HEK293 (cell line): ENCODE measurements at regions not wholly inside any gene's neighbourhood (a gene's known extent, or its start where the extent isn't known, plus 50 kb on each side); places are given as distances from the start of the nearest gene placed in this dataset.

Experiments used
- CTCF ChIA-PET: fragments of 350-600 bp; formaldehyde crosslinking; extraction: SDS; loops from one replicate; lab custom pipeline; 2021; ENCODE audit warnings: antibody characterized with exemption; lab: Yijun Ruan, JAX
- POLR2A ChIA-PET: fragments of 300-600 bp; formaldehyde crosslinking; extraction: SDS; loops from one replicate; lab custom pipeline; 2020; ENCODE audit warnings: antibody characterized with exemption, inconsistent platforms; lab: Yijun Ruan, JAX
- H3K27ac ChIP-seq: fragments of 200-500 bp; sonication (Bioruptor generic); 2 replicates; pipeline ENCODE4 v1.5.1; 2014; ENCODE audit warnings: low read depth, low read length, control low read depth, inconsistent platforms; ENCODE audit errors: extremely low read depth
- H3K36me3 ChIP-seq, 2 experiments: fragments of 200-500 bp in 1 of 2; sonication (Bioruptor generic) in 1 of 2; 1 replicate in 1 of 2; 2 replicates in 1 of 2; pipeline ENCODE4 v1.5.1; 2014 to 2017; ENCODE audit warnings: inconsistent platforms in 2 of 2, low read length in 2 of 2; ENCODE audit not compliant: control insufficient read depth in 2 of 2, insufficient read depth in 1 of 2
- H3K4me1 ChIP-seq: fragments of 200-500 bp; sonication (Bioruptor generic); 2 replicates; pipeline ENCODE4 v1.5.1; 2014; ENCODE audit warnings: mild to moderate bottlenecking, low read length, inconsistent platforms; ENCODE audit not compliant: control insufficient read depth, insufficient read depth
- H3K4me3 ChIP-seq: 2 replicates; pipeline ENCODE4 v1.5.1; 2011; ENCODE audit warnings: low read depth, mild to moderate bottlenecking, control low read depth, low read length, moderate library complexity
- H3K9me3 ChIP-seq: fragments of 200-500 bp; sonication (Bioruptor generic); 2 replicates; pipeline ENCODE4 v1.5.1; 2014; ENCODE audit warnings: low read depth, low read length, inconsistent platforms; ENCODE audit not compliant: control insufficient read depth, insufficient read depth
- BCL11B ChIP-seq: fragments of 450-650 bp; formaldehyde crosslinking; IDR thresholded peaks from 2 replicates; pipeline ENCODE4 v1.5.1; 2016; ENCODE audit warnings: low read depth, missing biosample characterization, missing genetic modification characterization
- KLF8 ChIP-seq: fragments of 450-650 bp; formaldehyde crosslinking; IDR thresholded peaks from 2 replicates; pipeline ENCODE4 v1.5.1; 2016; ENCODE audit warnings: missing biosample characterization, missing genetic modification characterization
- PRDM1 ChIP-seq: fragments of 450-650 bp; formaldehyde crosslinking; IDR thresholded peaks from 2 replicates; pipeline ENCODE4; 2016; ENCODE audit warnings: missing biosample characterization, missing genetic modification characterization
- SCRT1 ChIP-seq: fragments of 450-650 bp; formaldehyde crosslinking; IDR thresholded peaks from 2 replicates; pipeline ENCODE4 v1.5.1; 2016; ENCODE audit warnings: missing biosample characterization, missing genetic modification characterization, borderline replicate concordance
- SETDB1 ChIP-seq: IDR thresholded peaks from one replicate; pipeline ENCODE4 v1.6.1; 2017; ENCODE audit warnings: mild to moderate bottlenecking, low read length, moderate library complexity, mixed read lengths; ENCODE audit not compliant: insufficient read length
- SP7 ChIP-seq: fragments of 450-650 bp; formaldehyde crosslinking; IDR thresholded peaks from 2 replicates; pipeline ENCODE4 v1.5.1; 2016; ENCODE audit warnings: missing biosample characterization, missing genetic modification characterization
- ZFP69B ChIP-seq: fragments of 450-650 bp; formaldehyde crosslinking; IDR thresholded peaks from 2 replicates; pipeline ENCODE4 v1.5.1; 2016; ENCODE audit warnings: missing biosample characterization, missing genetic modification characterization
- ZNF10 ChIP-seq: fragments of 450-650 bp; formaldehyde crosslinking; IDR thresholded peaks from 2 replicates; pipeline ENCODE4 v1.5.1; 2017; ENCODE audit warnings: missing biosample characterization, missing genetic modification characterization
- ZNF114 ChIP-seq: fragments of 450-650 bp; formaldehyde crosslinking; IDR thresholded peaks from 2 replicates; pipeline ENCODE4 v1.5.0; 2017; ENCODE audit warnings: missing biosample characterization, missing genetic modification characterization
- ZNF148 ChIP-seq: fragments of 450-650 bp; formaldehyde crosslinking; IDR thresholded peaks from 2 replicates; pipeline ENCODE4 v1.5.0; 2017; ENCODE audit warnings: missing biosample characterization, missing genetic modification characterization, borderline replicate concordance
- ZNF155 ChIP-seq: fragments of 450-650 bp; formaldehyde crosslinking; IDR thresholded peaks from 2 replicates; pipeline ENCODE4 v1.5.1; 2016; ENCODE audit warnings: missing biosample characterization, missing genetic modification characterization
- ZNF2 ChIP-seq: fragments of 450-650 bp; formaldehyde crosslinking; IDR thresholded peaks from 2 replicates; pipeline ENCODE4 v1.5.1; 2016; ENCODE audit warnings: missing biosample characterization, missing genetic modification characterization
- ZNF274 ChIP-seq, 2 experiments: fragments of 200-500 bp in 1 of 2; fragments of 450-650 bp in 1 of 2; sonication (Bioruptor generic) in 1 of 2; formaldehyde crosslinking in 1 of 2; IDR thresholded peaks; 2 replicates each; pipeline versions ENCODE4 v1.5.1 to v1.6.1; 2014 to 2016; ENCODE audit warnings: borderline replicate concordance in 1 of 2, inconsistent platforms in 1 of 2, low read length in 1 of 2, missing biosample characterization in 1 of 2, missing genetic modification characterization in 1 of 2
- ZNF292 ChIP-seq: fragments of 450-650 bp; formaldehyde crosslinking; IDR thresholded peaks from 2 replicates; pipeline ENCODE4 v1.5.1; 2016; ENCODE audit warnings: low read depth, missing biosample characterization, missing genetic modification characterization, borderline replicate concordance
- ZNF302 ChIP-seq: fragments of 450-650 bp; formaldehyde crosslinking; IDR thresholded peaks from 2 replicates; pipeline ENCODE4 v1.5.1; 2016; ENCODE audit warnings: missing biosample characterization, missing genetic modification characterization, low read depth
- ZNF324 ChIP-seq: fragments of 450-650 bp; formaldehyde crosslinking; IDR thresholded peaks from 2 replicates; pipeline ENCODE4 v1.5.1; 2016; ENCODE audit warnings: missing biosample characterization, missing genetic modification characterization
- ZNF335 ChIP-seq: fragments of 450-650 bp; formaldehyde crosslinking; conservative IDR thresholded peaks from 2 replicates; pipeline ENCODE4 v1.5.1; 2016; ENCODE audit warnings: missing biosample characterization, missing genetic modification characterization
- ZNF473 ChIP-seq: fragments of 450-650 bp; formaldehyde crosslinking; IDR thresholded peaks from 2 replicates; pipeline ENCODE4 v1.5.1; 2017; ENCODE audit warnings: missing biosample characterization, missing genetic modification characterization
- ZNF513 ChIP-seq: fragments of 450-650 bp; IDR thresholded peaks from 2 replicates; pipeline ENCODE4 v1.5.1; 2018; ENCODE audit warnings: missing biosample characterization, missing genetic modification characterization
- ZNF555 ChIP-seq: fragments of 450-650 bp; formaldehyde crosslinking; conservative IDR thresholded peaks from 2 replicates; pipeline ENCODE4 v1.5.1; 2017; ENCODE audit warnings: missing biosample characterization, mild to moderate bottlenecking, missing genetic modification characterization, inconsistent platforms
- ZNF558 ChIP-seq: fragments of 450-650 bp; formaldehyde crosslinking; IDR thresholded peaks from 2 replicates; pipeline ENCODE4 v1.5.1; 2016; ENCODE audit warnings: missing biosample characterization, missing genetic modification characterization
- ZNF645 ChIP-seq: fragments of 450-650 bp; formaldehyde crosslinking; IDR thresholded peaks from 2 replicates; pipeline ENCODE4; 2016; ENCODE audit warnings: missing biosample characterization, missing genetic modification characterization
- ZNF677 ChIP-seq: fragments of 450-650 bp; IDR thresholded peaks from 2 replicates; pipeline ENCODE4 v1.5.0; 2018; ENCODE audit warnings: missing biosample characterization, mild to moderate bottlenecking, missing genetic modification characterization, moderate library complexity
- ZNF768 ChIP-seq: fragments of 450-650 bp; formaldehyde crosslinking; IDR thresholded peaks from 2 replicates; pipeline ENCODE4 v1.5.1; 2018; ENCODE audit warnings: missing biosample characterization, mild to moderate bottlenecking, missing genetic modification characterization
- ZNF843 ChIP-seq: fragments of 450-650 bp; formaldehyde crosslinking; IDR thresholded peaks from 2 replicates; pipeline ENCODE4 v1.5.1; 2016; ENCODE audit warnings: missing biosample characterization, missing genetic modification characterization
- ZSCAN16 ChIP-seq: fragments of 450-650 bp; formaldehyde crosslinking; IDR thresholded peaks from 2 replicates; pipeline ENCODE4 v1.5.1; 2016; ENCODE audit warnings: missing biosample characterization, missing genetic modification characterization
- ZSCAN30 ChIP-seq: fragments of 450-650 bp; IDR thresholded peaks from 2 replicates; pipeline ENCODE4 v1.5.1; 2018; ENCODE audit warnings: missing biosample characterization, mild to moderate bottlenecking, missing genetic modification characterization, moderate library complexity
- TF ChIP-seq, protein P1 (sequence below): fragments of 450-650 bp; IDR thresholded peaks from 2 replicates; pipeline ENCODE4 v1.5.1; 2018; ENCODE audit warnings: missing biosample characterization, mild to moderate bottlenecking, missing genetic modification characterization

GRCh38 chr12:115402443-115403180, 718.6 kb upstream of the TBX3 start (continued):
- TF ChIP-seq SP7 (tag by site-specific recombination): no peak
- no peak for TF ChIP-seq ZNF645 (tag by site-specific recombination)
- no peak for TF ChIP-seq ZNF148 (tag by site-specific recombination)

DNA sequence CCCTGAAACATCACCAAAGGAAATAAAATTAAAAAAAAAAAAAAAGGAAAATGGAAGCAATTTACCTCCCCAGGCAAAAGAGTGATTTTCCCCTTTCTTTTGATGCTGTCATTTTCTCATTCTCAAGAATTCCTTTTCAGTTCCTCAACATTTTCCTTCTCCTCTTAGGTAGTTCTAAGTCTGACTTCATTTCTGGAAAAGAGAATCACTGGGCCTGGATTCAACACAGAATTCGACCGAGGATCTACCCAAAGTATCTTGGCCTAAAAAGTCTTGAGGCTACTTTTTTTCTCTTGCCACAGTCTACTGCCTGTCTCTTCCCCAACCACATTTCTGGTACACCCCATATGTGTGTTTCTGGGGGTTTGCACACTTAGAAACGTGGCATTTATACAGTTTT, 717.8 kb upstream of the TBX3 start:
- H3K4me3 ChIP-seq: no peak overlapping the region
- H3K9me3 ChIP-seq: no peaks in the 10 kb centered on the region
- no peak overlapping the region for H3K27ac ChIP-seq
- TF ChIP-seq, protein P1, sequence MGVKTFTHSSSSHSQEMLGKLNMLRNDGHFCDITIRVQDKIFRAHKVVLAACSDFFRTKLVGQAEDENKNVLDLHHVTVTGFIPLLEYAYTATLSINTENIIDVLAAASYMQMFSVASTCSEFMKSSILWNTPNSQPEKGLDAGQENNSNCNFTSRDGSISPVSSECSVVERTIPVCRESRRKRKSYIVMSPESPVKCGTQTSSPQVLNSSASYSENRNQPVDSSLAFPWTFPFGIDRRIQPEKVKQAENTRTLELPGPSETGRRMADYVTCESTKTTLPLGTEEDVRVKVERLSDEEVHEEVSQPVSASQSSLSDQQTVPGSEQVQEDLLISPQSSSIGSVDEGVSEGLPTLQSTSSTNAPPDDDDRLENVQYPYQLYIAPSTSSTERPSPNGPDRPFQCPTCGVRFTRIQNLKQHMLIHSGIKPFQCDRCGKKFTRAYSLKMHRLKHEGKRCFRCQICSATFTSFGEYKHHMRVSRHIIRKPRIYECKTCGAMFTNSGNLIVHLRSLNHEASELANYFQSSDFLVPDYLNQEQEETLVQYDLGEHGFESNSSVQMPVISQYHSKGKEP: no peak
- TF ChIP-seq ZNF155 (no peak), ZNF768 (tag by site-specific recombination) (no peak), ZNF335 (tag by site-specific recombination) (no peak), ZNF302 (tag by site-specific recombination) (no peak), ZNF324 (tag by site-specific recombination) (no peak), SETDB1 (no peak), BCL11B (tag by site-specific recombination) (no peak), ZNF292 (no peak), ZFP69B (tag by site-specific recombination) (no peak)
- H3K36me3 ChIP-seq: no peaks in the 10 kb centered on the region
- ChIA-PET POLR2A (no interaction called here), CTCF (no interaction called here)
- 0 out of 2 replicates have a peak, but pooled peaks cover 2% of the 10 kb centered on the region for H3K4me1 ChIP-seq

- no peak overlapping the region for H3K27ac ChIP-seq
- ChIA-PET POLR2A (no interaction called here), CTCF (no interaction called here)
- no peaks in the 10 kb centered on the region for H3K9me3 ChIP-seq
- no peaks in the 10 kb centered on the region for H3K36me3 ChIP-seq
- no peak overlapping the region for H3K4me3 ChIP-seq
- 0 out of 2 replicates have a peak, but pooled peaks cover 2% of the 10 kb centered on the region for H3K4me1 ChIP-seq
- no peak for TF ChIP-seq ZSCAN16 (tag by site-specific recombination)
- TF ChIP-seq ZNF558 (tag by site-specific recombination): no peak
- TF ChIP-seq ZNF473: no peak
- TF ChIP-seq KLF8: no peak
- TF ChIP-seq ZNF114 (tag by site-specific recombination): no peak
- TF ChIP-seq ZNF10: no peak
- no peak for TF ChIP-seq ZNF843 (tag by site-specific recombination)
- TF ChIP-seq ZNF274 (IDR thresholded peaks at IDR 0.05; ENCODE audit: low read length): no peak
- no peak for TF ChIP-seq ZNF274 (tag by site-specific recombination; IDR thresholded peaks at IDR 0.05; ENCODE audit: borderline replicate concordance)
- TF ChIP-seq ZNF302 (tag by site-specific recombination): no peak
- no peak for TF ChIP-seq PRDM1
- TF ChIP-seq ZNF677: no peak
- no peak for TF ChIP-seq ZNF2 (tag by site-specific recombination)
- no peak for TF ChIP-seq ZSCAN30 (tag by site-specific recombination)
- TF ChIP-seq ZNF555 (tag by site-specific recombination): no peak
- no peak for TF ChIP-seq ZNF513
- no peak for TF ChIP-seq SCRT1 (tag by site-specific recombination)
Observed at GRCh38 chr12:115400011-115400410, 716.0 kb upstream of the TBX3 start.
